CD4-positive, alpha-beta T cell treated with Interferon alpha-2 for 1 hour (primary cell): ENCODE measurements at regions not wholly inside any gene's neighbourhood (a gene's known extent, or its start where the extent isn't known, plus 50 kb on each side); places are given as distances from the start of the nearest gene placed in this dataset.

Experiments
- DNase-seq, 2 donors: peaks; one replicate each; pipeline ENCODE4 v3.0.0-alpha.2; 2020 to 2022

GRCh38 chr18:42137693-42138375, 182.8 kb downstream of the PIK3C3 start:
- no peak for DNase-seq

- DNase-seq, result no peak
Measured at GRCh38 chr18:42141439-42141838, 186.4 kb downstream of the PIK3C3 start.

DNA sequence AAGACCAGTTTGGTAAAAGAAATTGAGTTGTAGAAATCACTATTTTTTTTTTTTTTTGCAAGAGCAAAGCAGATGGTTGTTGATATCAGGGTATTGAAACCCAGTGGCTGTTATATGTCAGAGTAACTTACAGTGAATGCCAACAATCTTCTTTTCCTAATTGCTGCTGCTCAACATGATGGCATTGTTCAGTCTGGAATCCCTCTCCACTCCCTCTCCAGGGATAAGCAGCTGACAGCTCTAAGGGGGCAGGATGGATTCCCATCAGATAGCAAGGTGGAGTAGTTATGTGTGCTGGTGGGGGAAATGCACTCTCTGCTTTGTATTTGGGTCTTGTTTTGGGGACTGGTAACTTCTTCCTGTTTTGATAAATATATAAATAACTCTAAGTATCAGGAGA, 200.0 kb downstream of the PIK3C3 start:
- no peak for DNase-seq

GRCh38 chr18:42156281-42156680, 201.2 kb downstream of the PIK3C3 start:
- no peak for DNase-seq

- DNase-seq, result no peak
Measured at GRCh38 chr18:42157420-42157819, 202.4 kb downstream of the PIK3C3 start.

DNA sequence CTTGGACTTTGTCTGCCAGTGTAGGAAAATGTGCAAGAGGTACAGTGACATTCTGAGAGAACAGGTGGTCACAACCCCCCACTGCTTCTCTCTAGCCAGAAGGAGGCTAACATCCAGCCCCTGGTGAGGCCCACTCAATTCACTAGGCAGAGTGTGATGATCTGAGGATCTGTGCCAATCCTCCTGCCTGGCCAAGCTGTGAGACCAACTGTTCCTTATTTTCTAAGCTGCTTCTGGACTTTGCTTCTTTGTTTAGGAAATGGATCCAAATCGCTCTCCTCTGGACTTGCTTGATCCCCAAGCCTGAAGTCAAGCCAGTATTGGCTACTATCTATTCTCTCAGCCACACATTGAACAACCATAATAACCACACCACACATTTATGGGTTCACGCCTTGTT, 202.8 kb downstream of the PIK3C3 start:
- no peak for DNase-seq

DNA sequence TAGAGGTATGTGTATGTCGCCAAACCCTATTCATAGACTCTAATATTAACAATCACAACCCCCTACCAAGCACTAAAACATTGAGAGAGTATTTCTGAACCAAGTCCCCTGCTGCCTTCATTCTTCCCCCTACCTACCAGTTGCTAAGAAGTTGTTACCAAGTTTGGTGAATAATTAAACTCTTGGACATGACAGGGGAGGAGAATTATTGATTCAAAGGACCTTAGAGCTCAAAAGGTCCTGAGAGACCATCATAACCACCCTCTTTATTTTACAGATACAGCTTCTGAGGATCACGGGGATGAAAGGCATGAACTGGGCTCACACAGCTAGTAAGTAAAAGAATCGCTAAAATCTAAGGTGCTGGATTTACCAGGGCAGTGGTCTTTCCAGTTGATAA, 204.1 kb downstream of the PIK3C3 start:
- DNase-seq, result no peak

DNA sequence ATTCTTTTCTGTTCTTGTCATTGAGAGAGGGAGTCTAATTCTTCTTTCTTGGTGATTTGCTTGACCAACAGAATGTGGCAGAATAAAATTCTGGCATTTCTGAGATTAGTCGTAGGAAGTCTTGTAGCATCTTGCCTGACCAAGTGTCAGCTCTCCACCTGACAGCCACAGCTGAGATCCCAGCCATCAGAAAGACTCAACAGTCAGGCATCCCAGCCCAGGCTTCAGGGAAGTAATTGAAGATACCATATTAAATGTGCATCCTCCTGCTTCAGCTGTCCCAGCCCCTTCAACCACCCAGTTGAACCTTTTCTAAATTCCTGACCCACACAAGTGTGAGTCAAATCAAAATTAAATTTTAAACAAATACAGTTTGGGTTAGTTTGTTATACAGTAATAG, 208.3 kb downstream of the PIK3C3 start:
- no peak for DNase-seq

DNA sequence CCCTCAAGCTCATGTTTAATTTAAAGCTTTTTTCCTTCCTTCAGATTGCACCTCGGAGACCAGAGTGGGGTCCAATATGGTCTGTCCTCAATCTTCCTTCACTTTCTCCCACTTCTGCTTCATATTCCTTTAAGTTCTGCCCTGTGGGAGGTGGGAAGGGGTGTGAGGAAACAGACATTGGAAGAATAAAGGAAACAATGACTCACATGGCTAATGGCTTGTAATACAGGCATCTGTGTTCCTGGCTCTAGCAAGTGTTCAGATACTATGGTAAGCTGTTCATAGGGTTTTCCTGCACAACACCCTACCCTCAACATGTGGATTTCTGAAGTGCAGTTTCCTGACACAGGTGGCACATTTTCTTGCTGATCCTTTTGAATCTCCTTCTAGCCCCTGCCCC, 209.5 kb downstream of the PIK3C3 start:
- no peak for DNase-seq

DNA sequence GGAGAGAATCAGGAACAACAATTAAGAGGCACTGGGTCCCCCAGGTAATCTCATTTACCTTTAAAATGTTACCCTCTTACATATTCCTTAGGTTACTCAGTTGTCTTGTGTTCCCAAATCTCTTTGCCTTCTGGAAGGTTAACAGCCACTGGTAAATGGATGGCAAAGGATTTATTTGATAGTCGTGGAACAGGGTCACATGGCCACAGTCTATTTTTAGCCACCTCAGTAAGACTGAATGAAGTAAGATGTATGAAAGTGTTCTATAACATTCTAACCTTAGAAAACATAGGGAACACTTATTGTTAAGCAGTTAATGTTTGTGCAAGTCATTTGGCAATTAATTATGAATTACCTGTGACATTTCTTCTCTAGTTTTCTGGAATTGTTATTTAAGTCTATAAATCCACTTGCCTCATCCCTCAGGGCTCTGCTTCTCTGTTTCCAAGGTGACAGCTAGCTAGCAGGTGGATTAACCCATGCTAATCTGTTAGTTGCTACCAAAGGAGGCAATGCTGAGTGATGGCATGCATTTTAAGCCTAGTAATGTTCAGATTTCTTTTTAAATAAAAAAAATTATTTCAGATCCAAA, 211.0 kb downstream of the PIK3C3 start:
- no peak for DNase-seq

GRCh38 chr18:42168487-42168886, 213.5 kb downstream of the PIK3C3 start:
- no peak for DNase-seq

- DNase-seq, result no peak
Measured at GRCh38 chr18:42168907-42169306, 213.9 kb downstream of the PIK3C3 start.

DNA sequence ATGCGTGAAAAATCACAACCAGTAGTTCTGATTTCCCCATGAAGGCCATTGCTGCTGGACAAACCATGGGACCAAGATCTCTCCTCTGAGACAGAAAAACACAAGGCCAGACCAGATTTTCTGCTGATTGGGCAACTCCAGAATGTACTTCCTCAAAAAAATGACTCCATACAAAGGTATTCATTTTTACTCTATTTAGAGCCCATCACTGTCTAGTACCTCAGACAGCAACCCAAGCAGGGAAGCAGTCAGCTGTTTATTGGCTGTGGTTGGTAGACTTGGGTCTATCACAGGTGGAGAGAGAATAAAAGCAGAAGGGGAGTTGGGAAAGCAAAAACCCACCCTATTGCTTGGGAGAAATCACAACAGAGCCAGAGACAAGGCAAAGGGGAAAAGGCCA, 219.9 kb downstream of the PIK3C3 start:
- no peak for DNase-seq

DNA sequence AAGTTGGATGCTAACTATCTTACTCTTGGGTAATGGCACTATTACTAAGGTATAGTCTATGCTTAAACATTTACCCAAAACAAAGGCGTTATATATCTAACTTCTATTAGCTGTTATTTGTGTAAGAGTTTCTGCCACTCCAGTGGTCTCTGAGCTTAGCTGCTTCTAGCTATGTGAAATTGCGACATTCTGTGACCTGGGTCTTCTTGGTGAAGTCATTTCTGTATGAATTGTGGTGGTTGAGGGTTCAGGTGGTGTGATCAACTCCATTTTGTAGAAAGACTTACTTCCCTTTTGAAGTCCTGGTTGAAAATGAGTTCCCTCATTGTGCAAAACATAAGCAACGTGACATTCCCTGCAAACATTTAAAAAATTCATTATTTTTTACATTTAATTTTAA, 221.6 kb downstream of the PIK3C3 start:
- no peak for DNase-seq

DNA sequence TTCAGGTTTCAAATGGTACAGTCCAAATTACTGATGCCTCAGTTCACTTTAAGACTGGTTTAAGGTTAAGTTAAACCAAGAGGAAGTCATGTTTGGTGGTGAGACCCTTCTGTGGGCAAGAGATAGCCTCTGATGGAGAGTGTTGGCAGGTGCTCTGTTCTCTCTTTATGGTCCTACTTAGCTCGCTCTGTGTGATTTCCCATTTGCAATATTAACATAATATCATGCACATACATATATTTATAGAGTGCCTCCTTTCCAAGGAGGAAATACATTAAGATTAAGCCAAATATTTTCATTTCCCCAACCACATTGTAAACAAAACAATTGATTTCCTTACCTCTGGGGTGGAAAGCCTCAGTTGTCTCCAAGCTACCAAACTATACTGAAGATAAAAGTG, 222.4 kb downstream of the PIK3C3 start:
- no peak for DNase-seq

DNA sequence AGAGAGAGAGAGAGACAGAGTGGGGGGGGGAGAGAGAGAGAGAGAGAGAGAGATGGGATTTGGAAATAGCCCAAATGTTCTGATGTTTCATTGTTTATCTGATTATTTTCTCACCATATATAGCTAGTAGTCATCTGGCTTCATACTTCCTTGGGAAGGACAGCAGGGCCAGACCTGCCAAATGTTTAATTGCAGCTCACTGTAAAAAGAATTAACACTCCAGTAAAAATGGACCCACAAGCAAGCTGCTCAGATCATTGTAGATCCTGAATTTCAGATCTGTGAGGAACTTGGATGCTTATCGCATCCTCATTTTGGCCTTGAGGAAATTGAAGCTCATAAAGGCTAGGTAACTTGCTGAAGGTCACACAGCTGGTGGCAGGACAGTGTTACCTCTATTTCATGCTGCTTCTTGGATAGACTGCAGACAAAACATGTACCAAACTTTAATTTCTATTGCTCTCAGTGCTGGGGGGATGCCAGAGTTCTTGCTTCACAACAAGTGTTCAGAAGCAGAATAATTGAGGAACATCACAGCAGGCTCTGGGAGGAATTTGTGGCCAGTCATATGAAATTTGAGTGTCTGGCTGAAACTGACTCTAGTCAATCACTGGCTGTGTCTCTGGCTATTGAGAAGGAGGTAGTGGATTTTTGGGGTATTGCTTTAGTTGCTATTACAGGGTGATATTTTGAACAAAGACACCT, 223.5 kb downstream of the PIK3C3 start:
- no peak for DNase-seq

GRCh38 chr18:42179542-42180121, 224.6 kb downstream of the PIK3C3 start:
- no peak for DNase-seq

- DNase-seq, result no peak
Measured at GRCh38 chr18:42181474-42181873, 226.4 kb downstream of the PIK3C3 start.

- no peak for DNase-seq
Measured at GRCh38 chr18:42182728-42183700, 228.0 kb downstream of the PIK3C3 start.

DNA sequence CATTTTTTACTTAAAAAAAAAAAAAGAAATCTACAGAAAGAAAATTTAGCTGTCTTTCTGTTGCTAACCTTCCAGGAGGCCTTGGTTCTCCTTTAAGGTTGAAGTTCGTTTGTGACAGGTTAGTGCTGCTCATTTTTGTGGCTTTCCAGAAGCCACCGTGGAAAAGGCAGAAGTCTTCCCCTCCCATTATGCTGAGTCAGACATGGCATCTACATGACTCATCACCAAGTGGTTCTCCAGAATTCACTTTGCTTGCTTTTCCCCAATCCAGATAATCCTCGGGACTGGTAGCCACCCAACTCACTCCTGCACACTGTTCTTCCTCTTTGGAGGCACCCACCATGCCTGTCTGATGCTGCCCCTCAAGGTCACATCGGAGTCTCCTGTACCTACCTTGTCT, 228.7 kb downstream of the PIK3C3 start:
- no peak for DNase-seq

- DNase-seq, result no peak
Measured at GRCh38 chr18:42184685-42185477, 229.8 kb downstream of the PIK3C3 start.

- no peak for DNase-seq
Measured at GRCh38 chr18:42185486-42185885, 230.5 kb downstream of the PIK3C3 start.
